ENCODE measurements at regions not wholly inside any gene's neighbourhood (a gene's known extent, or its start where the extent isn't known, plus 50 kb on each side); places are given as distances from the start of the nearest gene placed in this dataset.

DNA sequence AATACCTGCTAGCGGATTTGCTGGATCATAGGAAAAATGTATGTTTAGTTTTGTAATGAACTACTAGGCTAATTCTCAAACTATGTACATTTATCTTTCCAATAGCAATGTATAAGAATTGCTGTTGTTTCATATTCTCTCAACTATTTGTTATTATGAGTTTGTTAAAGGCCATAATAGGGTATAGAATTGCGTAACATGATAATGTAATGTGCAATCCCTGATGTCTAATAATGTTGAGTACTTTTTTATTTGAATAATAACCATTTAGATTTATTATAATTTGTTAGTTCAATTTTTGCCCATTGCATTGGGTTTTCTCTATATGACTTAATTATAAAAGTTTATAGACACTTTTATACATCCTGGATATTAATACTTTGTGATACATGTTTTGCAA, 801.6 kb downstream of the LUZP2 start:
- TF ChIP-seq, protein P1, sequence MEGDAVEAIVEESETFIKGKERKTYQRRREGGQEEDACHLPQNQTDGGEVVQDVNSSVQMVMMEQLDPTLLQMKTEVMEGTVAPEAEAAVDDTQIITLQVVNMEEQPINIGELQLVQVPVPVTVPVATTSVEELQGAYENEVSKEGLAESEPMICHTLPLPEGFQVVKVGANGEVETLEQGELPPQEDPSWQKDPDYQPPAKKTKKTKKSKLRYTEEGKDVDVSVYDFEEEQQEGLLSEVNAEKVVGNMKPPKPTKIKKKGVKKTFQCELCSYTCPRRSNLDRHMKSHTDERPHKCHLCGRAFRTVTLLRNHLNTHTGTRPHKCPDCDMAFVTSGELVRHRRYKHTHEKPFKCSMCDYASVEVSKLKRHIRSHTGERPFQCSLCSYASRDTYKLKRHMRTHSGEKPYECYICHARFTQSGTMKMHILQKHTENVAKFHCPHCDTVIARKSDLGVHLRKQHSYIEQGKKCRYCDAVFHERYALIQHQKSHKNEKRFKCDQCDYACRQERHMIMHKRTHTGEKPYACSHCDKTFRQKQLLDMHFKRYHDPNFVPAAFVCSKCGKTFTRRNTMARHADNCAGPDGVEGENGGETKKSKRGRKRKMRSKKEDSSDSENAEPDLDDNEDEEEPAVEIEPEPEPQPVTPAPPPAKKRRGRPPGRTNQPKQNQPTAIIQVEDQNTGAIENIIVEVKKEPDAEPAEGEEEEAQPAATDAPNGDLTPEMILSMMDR (IDR thresholded peaks at IDR 0.05), result no peak
- H3K27ac Mint-ChIP-seq, result no peak overlapping the region
- peaks cover 12 to 21% of the 10 kb centered on the region in 2 donors for H3K9me3 Mint-ChIP-seq
- H3K36me3 Mint-ChIP-seq, result peaks cover under 1% of the 10 kb centered on the region
- ATAC-seq (no peak), DNase-seq (no peak)
- peaks cover 11% of the 10 kb centered on the region for H3K9me3 ChIP-seq (ENCODE audit: control insufficient read depth, insufficient read depth, low read length)
- H3K27me3 Mint-ChIP-seq (ENCODE audit: low read depth in 2 of 2), result no peaks in the 10 kb centered on the region
- intact Hi-C loops (cut with micrococcal nuclease), result no loop called here
- H3K4me1 ChIP-seq (ENCODE audit: control insufficient read depth, insufficient read depth, low read length), result no peaks in the 10 kb centered on the region
- no CpG with 5 or more reads among the region's 2 CpGs for WGBS (ENCODE audit: insufficient coverage)
- no peaks in the 10 kb centered on the region for H3K27me3 ChIP-seq (ENCODE audit: control insufficient read depth, insufficient read depth, low read length)
- H3K27ac ChIP-seq (ENCODE audit: low read length), result no peak overlapping the region
- no peaks in the 10 kb centered on the region for H3K36me3 ChIP-seq (ENCODE audit: control insufficient read depth, insufficient read depth, low read length)
- no peak overlapping the region for H3K4me3 Mint-ChIP-seq
- H3K4me1 Mint-ChIP-seq, result no peaks in the 10 kb centered on the region
- H3K4me3 ChIP-seq (ENCODE audit: low read length), result no peak overlapping the region

DNA sequence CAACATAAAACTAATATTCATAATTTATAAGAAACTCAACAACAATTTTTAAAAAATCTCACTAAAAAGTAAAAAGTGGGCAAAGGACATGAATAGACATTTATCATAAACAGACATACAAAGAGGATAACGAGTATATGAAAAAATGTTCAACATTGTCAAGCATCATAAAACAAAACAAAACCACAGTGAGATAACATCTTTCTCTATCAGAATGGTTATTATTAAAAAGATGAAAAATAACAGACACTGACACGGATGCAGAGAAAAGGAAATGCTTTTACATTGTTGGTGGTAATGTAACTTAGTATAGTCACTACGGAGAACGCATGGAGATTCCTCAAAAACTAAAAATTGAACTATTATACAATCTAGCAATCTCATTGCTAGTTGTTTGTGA, 813.0 kb downstream of the LUZP2 start:
- H3K4me1 ChIP-seq (ENCODE audit: control insufficient read depth, insufficient read depth, low read length), result no peaks in the 10 kb centered on the region
- intact Hi-C loops (cut with micrococcal nuclease), result no loop called here
- Mint-ChIP-seq H3K27me3 (ENCODE audit: low read depth in 2 of 2) (no peaks in the 10 kb centered on the region), H3K36me3 (no peaks in the 10 kb centered on the region), H3K27ac (no peak overlapping the region), H3K9me3 (peaks cover 14 to 21% of the 10 kb centered on the region in 2 donors), H3K4me1 (no peaks in the 10 kb centered on the region), H3K4me3 (no peak overlapping the region)
- no peaks in the 10 kb centered on the region for H3K27me3 ChIP-seq (ENCODE audit: control insufficient read depth, insufficient read depth, low read length)
- ATAC-seq (no peak), DNase-seq (no peak)
- no peaks in the 10 kb centered on the region for H3K36me3 ChIP-seq (ENCODE audit: control insufficient read depth, insufficient read depth, low read length)
- TF ChIP-seq, protein P1 (IDR thresholded peaks at IDR 0.05), result no peak
- no CpG with 5 or more reads among the region's 4 CpGs for WGBS (ENCODE audit: insufficient coverage)
- H3K4me3 ChIP-seq (ENCODE audit: low read length), result no peak overlapping the region
- no peaks in the 10 kb centered on the region for H3K9me3 ChIP-seq (ENCODE audit: control insufficient read depth, insufficient read depth, low read length)
- H3K27ac ChIP-seq (ENCODE audit: low read length), result no peak overlapping the region

DNA sequence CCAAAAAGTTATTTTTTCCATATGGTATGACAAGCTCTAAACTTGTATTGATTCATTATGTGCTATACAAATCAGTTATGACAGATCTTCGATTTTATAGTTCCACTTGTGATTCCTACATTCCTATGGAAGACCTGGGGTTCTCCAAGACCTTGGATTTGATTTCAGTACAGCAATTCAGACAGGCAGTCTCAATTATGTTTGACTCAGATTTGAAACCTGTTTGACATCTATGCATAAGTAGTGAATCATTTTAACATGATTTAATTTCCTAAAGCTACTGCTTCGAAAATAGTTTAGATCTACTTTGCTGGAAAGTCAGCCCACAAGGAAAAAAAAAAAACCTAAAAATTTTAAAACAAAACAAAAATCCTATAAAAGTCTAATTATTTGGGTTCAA, 820.4 kb downstream of the LUZP2 start:
- no peak overlapping the region for H3K27ac ChIP-seq (ENCODE audit: low read length)
- ATAC-seq (no peak), DNase-seq (no peak)
- Mint-ChIP-seq H3K27me3 (ENCODE audit: low read depth in 2 of 2) (no peaks in the 10 kb centered on the region), H3K27ac (no peak overlapping the region), H3K9me3 (peaks cover 11% of the 10 kb centered on the region in 2 donors), H3K36me3 (no peaks in the 10 kb centered on the region), H3K4me3 (no peak overlapping the region), H3K4me1 (no peaks in the 10 kb centered on the region)
- no peaks in the 10 kb centered on the region for H3K4me1 ChIP-seq (ENCODE audit: control insufficient read depth, insufficient read depth, low read length)
- H3K36me3 ChIP-seq (ENCODE audit: control insufficient read depth, insufficient read depth, low read length), result no peaks in the 10 kb centered on the region
- TF ChIP-seq, protein P1 (IDR thresholded peaks at IDR 0.05), result no peak
- H3K9me3 ChIP-seq (ENCODE audit: control insufficient read depth, insufficient read depth, low read length), result no peaks in the 10 kb centered on the region
- no peaks in the 10 kb centered on the region for H3K27me3 ChIP-seq (ENCODE audit: control insufficient read depth, insufficient read depth, low read length)
- no peak overlapping the region for H3K4me3 ChIP-seq (ENCODE audit: low read length)
- WGBS (ENCODE audit: insufficient coverage), result 81% methylated on average over 1 of the region's 2 CpGs
- intact Hi-C loops (cut with micrococcal nuclease), result no loop called here

DNA sequence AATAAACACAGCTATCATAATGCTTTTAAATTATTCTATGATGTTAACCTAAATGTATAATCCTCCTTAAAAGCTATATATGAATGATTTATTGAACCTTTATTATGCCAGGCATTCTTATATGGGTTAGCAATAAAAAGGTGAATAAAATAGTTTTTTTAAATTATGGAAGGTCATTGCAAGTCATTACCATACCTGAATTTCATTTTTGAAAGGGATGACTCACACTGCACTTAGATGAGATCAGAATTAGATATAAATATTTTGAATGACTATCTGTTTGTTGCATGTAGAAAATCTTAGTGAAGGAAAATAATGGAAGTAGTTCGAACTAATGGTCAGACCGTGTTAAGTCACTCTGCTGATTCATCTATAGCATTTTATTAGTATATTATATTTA, 822.3 kb downstream of the LUZP2 start:
- Mint-ChIP-seq H3K4me3 (no peak overlapping the region), H3K9me3 (peaks cover 13 to 21% of the 10 kb centered on the region in 2 donors), H3K4me1 (no peaks in the 10 kb centered on the region), H3K27ac (no peak overlapping the region), H3K36me3 (no peaks in the 10 kb centered on the region), H3K27me3 (ENCODE audit: low read depth in 2 of 2) (no peaks in the 10 kb centered on the region)
- DNase-seq (no peak), ATAC-seq (no peak)
- no peak overlapping the region for H3K4me3 ChIP-seq (ENCODE audit: low read length)
- TF ChIP-seq, protein P1 (IDR thresholded peaks at IDR 0.05), result no peak
- no peaks in the 10 kb centered on the region for H3K36me3 ChIP-seq (ENCODE audit: control insufficient read depth, insufficient read depth, low read length)
- no peaks in the 10 kb centered on the region for H3K4me1 ChIP-seq (ENCODE audit: control insufficient read depth, insufficient read depth, low read length)
- H3K9me3 ChIP-seq (ENCODE audit: control insufficient read depth, insufficient read depth, low read length), result no peaks in the 10 kb centered on the region
- no CpG with 5 or more reads among the region's 2 CpGs for whole genome bisulfite sequencing (ENCODE audit: insufficient coverage)
- intact Hi-C loops (cut with micrococcal nuclease), result no loop called here
- H3K27ac ChIP-seq (ENCODE audit: low read length), result no peak overlapping the region
- no peaks in the 10 kb centered on the region for H3K27me3 ChIP-seq (ENCODE audit: control insufficient read depth, insufficient read depth, low read length)

Data from natural killer cell (primary cell).